Cardiac muscle cell (in vitro differentiated cells and primary cell): ENCODE measurements at regions not wholly inside any gene's neighbourhood (a gene's known extent, or its start where the extent isn't known, plus 50 kb on each side); places are given as distances from the start of the nearest gene placed in this dataset.
A peak's percentile ranks its signal among the peaks of the same experiment; 100 is the strongest.

Experiments
- DNase-seq, 2 donors: peaks; one replicate each; pipeline versions ENCODE4 v3.0.0 to v3.0.0-alpha.2; 2010 to 2017; ENCODE audit warnings: low read depth in 1 of 2, low spot score in 1 of 2
- H3K27ac ChIP-seq: fragments of 200-600 bp; sonication (generic); 2 replicates; pipeline ENCODE4 v1.5.1; 2016
- H3K27me3 ChIP-seq: fragments of 200-600 bp; sonication (generic); 2 replicates; pipeline ENCODE4 v1.6.0; 2016; ENCODE audit warnings: control low read depth
- H3K36me3 ChIP-seq: fragments of 200-600 bp; sonication (generic); 2 replicates; pipeline ENCODE4 v1.5.1; 2016; ENCODE audit warnings: control low read depth
- H3K4me1 ChIP-seq: fragments of 200-600 bp; sonication (generic); 2 replicates; pipeline ENCODE4 v1.8.1; 2017; ENCODE audit warnings: low read depth, mild to moderate bottlenecking, mixed run types
- H3K4me3 ChIP-seq: fragments of 200-600 bp; sonication (generic); 2 replicates; pipeline ENCODE4 v1.5.1; 2016; ENCODE audit warnings: mild to moderate bottlenecking
- H3K9me3 ChIP-seq: fragments of 200-600 bp; sonication (generic); 2 replicates; pipeline ENCODE4 v1.5.1; 2017; ENCODE audit warnings: low read depth, mild to moderate bottlenecking, control low read depth
- CTCF ChIP-seq: IDR thresholded peaks from 2 replicates; pipeline ENCODE4 v1.5.1; 2012; ENCODE audit warnings: low read depth, mild to moderate bottlenecking, low read length

GRCh38 chr3:82671466-82671865 lies 910.0 kb upstream of the GBE1 start:
- no peak for DNase-seq
- no peaks in the 10 kb centered on the region for H3K27me3 ChIP-seq
- no peak overlapping the region for H3K27ac ChIP-seq
- H3K4me1 ChIP-seq: no peaks in the 10 kb centered on the region
- no peaks in the 10 kb centered on the region for H3K9me3 ChIP-seq
- no peak for TF ChIP-seq CTCF
- H3K36me3 ChIP-seq: no peaks in the 10 kb centered on the region
- H3K4me3 ChIP-seq: no peak overlapping the region

GRCh38 chr3:82654708-82655107 lies 893.3 kb upstream of the GBE1 start:
- no peak for TF ChIP-seq CTCF
- no peak overlapping the region for H3K4me3 ChIP-seq
- H3K27me3 ChIP-seq: no peaks in the 10 kb centered on the region
- peak in 1 of 2 donors; percentile 6 for DNase-seq
- no peaks in the 10 kb centered on the region for H3K36me3 ChIP-seq
- H3K4me1 ChIP-seq: no peaks in the 10 kb centered on the region
- no peaks in the 10 kb centered on the region for H3K9me3 ChIP-seq
- H3K27ac ChIP-seq: no peak overlapping the region

GRCh38 chr3:82643948-82644347 lies 882.5 kb upstream of the GBE1 start:
- H3K27me3 ChIP-seq: no peaks in the 10 kb centered on the region
- H3K9me3 ChIP-seq: no peaks in the 10 kb centered on the region
- no peaks in the 10 kb centered on the region for H3K36me3 ChIP-seq
- no peak overlapping the region for H3K4me3 ChIP-seq
- DNase-seq: peak in 1 of 2 donors; percentile 45
- H3K27ac ChIP-seq: no peak overlapping the region
- H3K4me1 ChIP-seq: no peaks in the 10 kb centered on the region
- TF ChIP-seq CTCF: no peak

GRCh38 chr3:82641701-82642100 lies 880.3 kb upstream of the GBE1 start:
- H3K27ac ChIP-seq: no peak overlapping the region
- no peak for TF ChIP-seq CTCF
- no peaks in the 10 kb centered on the region for H3K36me3 ChIP-seq
- H3K27me3 ChIP-seq: no peaks in the 10 kb centered on the region
- no peaks in the 10 kb centered on the region for H3K9me3 ChIP-seq
- H3K4me1 ChIP-seq: no peaks in the 10 kb centered on the region
- H3K4me3 ChIP-seq: no peak overlapping the region
- no peak for DNase-seq

GRCh38 chr3:82640254-82640653 lies 878.8 kb upstream of the GBE1 start:
- H3K27me3 ChIP-seq: no peaks in the 10 kb centered on the region
- no peaks in the 10 kb centered on the region for H3K36me3 ChIP-seq
- H3K9me3 ChIP-seq: no peaks in the 10 kb centered on the region
- no peak overlapping the region for H3K27ac ChIP-seq
- H3K4me1 ChIP-seq: no peaks in the 10 kb centered on the region
- no peak overlapping the region for H3K4me3 ChIP-seq
- DNase-seq: no peak
- no peak for TF ChIP-seq CTCF

GRCh38 chr3:82637574-82637973 lies 876.1 kb upstream of the GBE1 start:
- Histone ChIP-seq H3K27ac (no peak overlapping the region), H3K27me3 (no peaks in the 10 kb centered on the region), H3K9me3 (no peaks in the 10 kb centered on the region), H3K36me3 (no peaks in the 10 kb centered on the region), H3K4me3 (no peak overlapping the region), H3K4me1 (no peaks in the 10 kb centered on the region)
- no peak for DNase-seq
- no peak for TF ChIP-seq CTCF
